GM23248 (cell line): ENCODE measurements at regions not wholly inside any gene's neighbourhood (a gene's known extent, or its start where the extent isn't known, plus 50 kb on each side); places are given as distances from the start of the nearest gene placed in this dataset.

Experiments
- DNase-seq: peaks from one replicate; pipeline ENCODE4 v3.0.0-alpha.2; 2015
- H2AFZ ChIP-seq: fragments of 200-600 bp; sonication (generic); 2 replicates; pipeline ENCODE4 v1.6.1; 2016; ENCODE audit warnings: antibody characterized with exemption
- H3F3A ChIP-seq: fragments of 200-600 bp; sonication (generic); 2 replicates; pipeline ENCODE4 v1.6.1; 2016; ENCODE audit warnings: mild to moderate bottlenecking, antibody characterized with exemption, mixed run types; ENCODE audit not compliant: insufficient read depth
- H3K27ac ChIP-seq: fragments of 200-600 bp; sonication (generic); 2 replicates; pipeline ENCODE4 v1.5.1; 2016; ENCODE audit warnings: mild to moderate bottlenecking
- H3K27me3 ChIP-seq: fragments of 200-600 bp; sonication (generic); replicated peaks from 2 replicates; pipeline ENCODE4 v1.6.1; 2016; ENCODE audit warnings: mild to moderate bottlenecking; ENCODE audit not compliant: insufficient read depth
- H3K36me3 ChIP-seq: fragments of 200-600 bp; sonication (generic); 2 replicates; pipeline ENCODE4 v1.6.1; 2016; ENCODE audit warnings: low read depth, mild to moderate bottlenecking
- H3K4me1 ChIP-seq: fragments of 200-600 bp; sonication (generic); 2 replicates; pipeline ENCODE4 v1.6.1; 2016; ENCODE audit warnings: mild to moderate bottlenecking; ENCODE audit not compliant: insufficient read depth
- H3K4me2 ChIP-seq: fragments of 200-600 bp; sonication (generic); one replicate; pipeline ENCODE4 v1.6.1; 2016; ENCODE audit warnings: mild to moderate bottlenecking; ENCODE audit not compliant: unreplicated experiment
- H3K4me3 ChIP-seq: fragments of 200-600 bp; sonication (generic); 2 replicates; pipeline ENCODE4 v1.5.1; 2016; ENCODE audit warnings: mild to moderate bottlenecking
- H3K79me2 ChIP-seq: fragments of 200-600 bp; sonication (generic); 2 replicates; pipeline ENCODE4 v1.6.1; 2016; ENCODE audit warnings: mild to moderate bottlenecking; ENCODE audit not compliant: insufficient read depth
- H3K9ac ChIP-seq: fragments of 200-600 bp; sonication (generic); 2 replicates; pipeline ENCODE4 v1.6.1; 2016; ENCODE audit warnings: mild to moderate bottlenecking
- H3K9me2 ChIP-seq: fragments of 200-600 bp; sonication (generic); 2 replicates; pipeline ENCODE4 v1.6.1; 2016; ENCODE audit warnings: mixed run types, mild to moderate bottlenecking, moderate library complexity; ENCODE audit not compliant: insufficient read depth
- H3K9me3 ChIP-seq: fragments of 200-600 bp; sonication (generic); one replicate; pipeline ENCODE4 v1.6.1; 2017; ENCODE audit warnings: low read depth
- H4K20me1 ChIP-seq: fragments of 200-600 bp; sonication (generic); 2 replicates; pipeline ENCODE4 v1.6.0; 2016; ENCODE audit not compliant: insufficient read depth
- EZH2 ChIP-seq: fragments of 200-600 bp; sonication (generic); IDR thresholded peaks from 2 replicates; pipeline ENCODE4 v1.6.1; 2018; ENCODE audit warnings: antibody characterized with exemption, mild to moderate bottlenecking; ENCODE audit not compliant: insufficient read depth, poor library complexity, severe bottlenecking
- EZH2phosphoT487 ChIP-seq: fragments of 200-600 bp; sonication (generic); IDR thresholded peaks from 2 replicates; pipeline ENCODE4 v1.6.1; 2018; ENCODE audit warnings: antibody characterized with exemption, moderate library complexity, mild to moderate bottlenecking, low read depth; ENCODE audit not compliant: insufficient read depth
- WGBS, 2 experiments: methylation state at CpG; one replicate each; pipeline ENCODE4 v1.1.6; 2015 to 2017; ENCODE audit warnings: low lambda C conversion rate in 2 of 2, low coverage in 1 of 2; ENCODE audit errors: missing lambda C conversion rate in 2 of 2; 5-methylcytosine and 5-hydroxymethylcytosine counted together
- in situ Hi-C: fragments of 300-500 bp; cut with MboI; formaldehyde crosslinking; loops from 2 replicates; pipeline ENCODE4 v1.15.0; 2020

GRCh38 chr9:92171281-92171680, 56.1 kb upstream of the SPTLC1 start:
- in situ Hi-C loops, result no loop called here

GRCh38 chr9:92170848-92171247, 55.6 kb upstream of the SPTLC1 start:
- H3K27me3 ChIP-seq, result no peaks in the 10 kb centered on the region
- no peak overlapping the region for H3K4me2 ChIP-seq
- H3K9me3 ChIP-seq, result no peaks in the 10 kb centered on the region
- no peaks in the 10 kb centered on the region for H4K20me1 ChIP-seq
- no peaks in the 10 kb centered on the region for H3K79me2 ChIP-seq
- H3K4me1 ChIP-seq, result no peaks in the 10 kb centered on the region
- no peak for TF ChIP-seq EZH2phosphoT487
- no peak for TF ChIP-seq EZH2
- in situ Hi-C loops, result no loop called here
- no peak overlapping the region for H3K4me3 ChIP-seq
- H3K36me3 ChIP-seq, result no peaks in the 10 kb centered on the region
- H3F3A ChIP-seq, result no peaks in the 10 kb centered on the region
- no peak for DNase-seq
- H3K9me2 ChIP-seq, result no peaks in the 10 kb centered on the region
- H3K9ac ChIP-seq, result no peak overlapping the region
- no peak overlapping the region for H2AFZ ChIP-seq
- no peak overlapping the region for H3K27ac ChIP-seq
- WGBS, 2 experiments, result 23 to 47% methylated on average over 4 to 9 of the region's 9 CpGs

More at GRCh38 chr9:92171281-92171680, 56.1 kb upstream of the SPTLC1 start:
- 63 to 70% methylated on average over 3 of the region's 3 CpGs for WGBS, 2 experiments
- Histone ChIP-seq H3K9me3 (no peaks in the 10 kb centered on the region), H3K36me3 (no peaks in the 10 kb centered on the region), H3K79me2 (no peaks in the 10 kb centered on the region), H3K27ac (no peak overlapping the region), H4K20me1 (no peaks in the 10 kb centered on the region), H2AFZ (no peak overlapping the region), H3K4me3 (no peak overlapping the region), H3K9ac (no peak overlapping the region), H3K4me1 (no peaks in the 10 kb centered on the region), H3K9me2 (no peaks in the 10 kb centered on the region), H3K4me2 (no peak overlapping the region), H3K27me3 (no peaks in the 10 kb centered on the region), H3F3A (no peaks in the 10 kb centered on the region)
- DNase-seq, result no peak
- no peak for TF ChIP-seq EZH2phosphoT487
- no peak for TF ChIP-seq EZH2

GRCh38 chr9:92165484-92165883, 50.3 kb upstream of the SPTLC1 start:
- DNase-seq, result no peak
- Histone ChIP-seq H3K4me1 (no peaks in the 10 kb centered on the region), H4K20me1 (no peaks in the 10 kb centered on the region; the same call in 1 of the 2 replicates), H3K9ac (no peak overlapping the region), H3K9me2 (no peaks in the 10 kb centered on the region), H2AFZ (no peak overlapping the region), H3K79me2 (no peaks in the 10 kb centered on the region), H3K27ac (no peak overlapping the region), H3K27me3 (no peaks in the 10 kb centered on the region), H3K9me3 (no peaks in the 10 kb centered on the region), H3F3A (no peaks in the 10 kb centered on the region), H3K4me2 (no peak overlapping the region), H3K4me3 (no peak overlapping the region), H3K36me3 (no peaks in the 10 kb centered on the region)
- WGBS, 2 experiments, result 48 to 57% methylated on average over 2 of the region's 2 CpGs
- in situ Hi-C loops, result no loop called here
- no peak for TF ChIP-seq EZH2phosphoT487
- no peak for TF ChIP-seq EZH2
